Endothelial cell (in vitro differentiated cells): ENCODE measurements at regions not wholly inside any gene's neighbourhood (a gene's known extent, or its start where the extent isn't known, plus 50 kb on each side); places are given as distances from the start of the nearest gene placed in this dataset.

Experiments
- DNase-seq: peaks from one replicate; pipeline ENCODE4 v3.0.0; 2021; ENCODE audit warnings: low spot score
- H3K27ac Mint-ChIP-seq: one replicate; pipeline ENCODE4 v1.8.0; 2021; ENCODE audit warnings: mixed read lengths, inconsistent platforms; ENCODE audit not compliant: unreplicated experiment
- H3K27me3 Mint-ChIP-seq: one replicate; pipeline ENCODE4 v1.8.0; 2021; ENCODE audit warnings: mild to moderate bottlenecking, moderate library complexity, mixed read lengths, inconsistent platforms; ENCODE audit not compliant: unreplicated experiment
- H3K36me3 Mint-ChIP-seq: one replicate; pipeline ENCODE4 v1.8.0; 2021; ENCODE audit warnings: mild to moderate bottlenecking, low read depth, mixed read lengths, inconsistent platforms; ENCODE audit not compliant: unreplicated experiment
- H3K4me1 Mint-ChIP-seq: one replicate; pipeline ENCODE4 v1.8.0; 2021; ENCODE audit warnings: mild to moderate bottlenecking, mixed read lengths, inconsistent platforms; ENCODE audit not compliant: unreplicated experiment
- H3K4me3 Mint-ChIP-seq: one replicate; pipeline ENCODE4 v1.8.0; 2021; ENCODE audit warnings: mild to moderate bottlenecking, mixed read lengths, inconsistent platforms; ENCODE audit not compliant: unreplicated experiment
- H3K9me3 Mint-ChIP-seq: one replicate; pipeline ENCODE4 v1.8.0; 2021; ENCODE audit warnings: mixed read lengths, inconsistent platforms; ENCODE audit not compliant: unreplicated experiment
- TF ChIP-seq, protein P1 (sequence below): fragments of 200-600 bp; sonication (generic); IDR thresholded peaks from one replicate; pipeline ENCODE4 v1.5.0; 2021; ENCODE audit warnings: antibody characterized with exemption; ENCODE audit not compliant: unreplicated experiment

DNA sequence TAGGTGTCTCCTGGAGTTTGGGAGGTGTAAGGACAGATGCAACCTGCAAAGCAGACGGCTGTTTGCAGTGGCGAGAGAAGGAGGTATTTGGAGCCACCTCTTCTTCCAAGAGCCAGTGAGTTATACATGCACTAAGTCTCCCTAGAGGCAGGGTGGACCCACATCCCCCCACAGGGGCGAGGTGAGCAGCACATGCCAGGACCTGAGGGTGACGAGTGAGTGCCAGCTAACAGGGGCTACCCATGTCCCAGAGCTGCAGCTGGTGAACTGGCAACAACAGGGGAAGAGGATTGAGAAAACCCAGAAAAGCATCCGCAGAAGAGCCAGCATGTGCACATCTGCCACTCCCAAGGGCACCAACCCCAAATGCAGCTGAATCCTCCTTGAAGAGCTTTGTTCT, 95.1 kb downstream of the CD83 start:
- Mint-ChIP-seq H3K36me3 (no peaks in the 10 kb centered on the region), H3K9me3 (no peaks in the 10 kb centered on the region), H3K4me1 (peaks cover 11% of the 10 kb centered on the region), H3K27ac (no peak overlapping the region), H3K4me3 (no peak overlapping the region), H3K27me3 (peaks cover 5% of the 10 kb centered on the region)
- TF ChIP-seq, protein P1, sequence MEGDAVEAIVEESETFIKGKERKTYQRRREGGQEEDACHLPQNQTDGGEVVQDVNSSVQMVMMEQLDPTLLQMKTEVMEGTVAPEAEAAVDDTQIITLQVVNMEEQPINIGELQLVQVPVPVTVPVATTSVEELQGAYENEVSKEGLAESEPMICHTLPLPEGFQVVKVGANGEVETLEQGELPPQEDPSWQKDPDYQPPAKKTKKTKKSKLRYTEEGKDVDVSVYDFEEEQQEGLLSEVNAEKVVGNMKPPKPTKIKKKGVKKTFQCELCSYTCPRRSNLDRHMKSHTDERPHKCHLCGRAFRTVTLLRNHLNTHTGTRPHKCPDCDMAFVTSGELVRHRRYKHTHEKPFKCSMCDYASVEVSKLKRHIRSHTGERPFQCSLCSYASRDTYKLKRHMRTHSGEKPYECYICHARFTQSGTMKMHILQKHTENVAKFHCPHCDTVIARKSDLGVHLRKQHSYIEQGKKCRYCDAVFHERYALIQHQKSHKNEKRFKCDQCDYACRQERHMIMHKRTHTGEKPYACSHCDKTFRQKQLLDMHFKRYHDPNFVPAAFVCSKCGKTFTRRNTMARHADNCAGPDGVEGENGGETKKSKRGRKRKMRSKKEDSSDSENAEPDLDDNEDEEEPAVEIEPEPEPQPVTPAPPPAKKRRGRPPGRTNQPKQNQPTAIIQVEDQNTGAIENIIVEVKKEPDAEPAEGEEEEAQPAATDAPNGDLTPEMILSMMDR, result no peak
- DNase-seq, result no peak

DNA sequence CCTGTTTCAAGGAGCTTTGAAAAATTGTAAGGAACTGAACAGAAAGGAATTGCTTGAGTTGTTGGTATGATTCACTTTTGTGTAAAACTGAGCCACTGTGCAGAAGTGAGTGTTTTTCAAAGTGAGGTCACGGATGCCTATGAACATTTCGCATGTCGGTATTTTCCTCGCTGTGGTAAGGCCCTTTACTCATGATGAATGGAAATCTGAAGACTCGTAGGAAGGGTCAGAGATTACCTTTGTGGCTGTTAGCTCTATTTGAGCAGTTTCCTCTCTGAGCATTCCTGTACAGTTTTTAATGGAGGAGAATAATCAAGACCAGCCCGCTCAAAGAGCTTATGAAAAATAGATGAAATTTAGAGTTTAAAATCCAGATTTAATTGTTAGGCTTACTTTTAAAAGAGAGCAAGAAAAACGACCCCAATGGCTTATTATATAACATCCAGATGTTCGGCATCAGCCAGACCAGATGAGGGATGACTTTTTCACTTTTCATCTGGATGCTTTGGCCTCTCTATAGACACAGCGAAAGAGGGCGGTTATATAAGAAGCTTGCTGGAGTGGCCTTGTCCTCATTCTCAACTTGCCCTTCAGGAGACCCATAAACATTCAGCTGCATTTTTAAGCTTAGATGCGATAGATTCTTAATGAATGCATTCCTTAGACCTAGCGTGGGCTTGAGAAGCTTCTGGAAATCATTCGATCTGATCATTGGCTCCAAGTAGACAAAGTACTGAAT, 99.5 kb downstream of the CD83 start:
- Mint-ChIP-seq H3K27me3 (peaks cover 7% of the 10 kb centered on the region), H3K36me3 (no peaks in the 10 kb centered on the region), H3K4me1 (peaks cover under 1% of the 10 kb centered on the region), H3K27ac (no peak overlapping the region), H3K4me3 (no peak overlapping the region), H3K9me3 (no peaks in the 10 kb centered on the region)
- DNase-seq, result no peak
- TF ChIP-seq, protein P1, result no peak

DNA sequence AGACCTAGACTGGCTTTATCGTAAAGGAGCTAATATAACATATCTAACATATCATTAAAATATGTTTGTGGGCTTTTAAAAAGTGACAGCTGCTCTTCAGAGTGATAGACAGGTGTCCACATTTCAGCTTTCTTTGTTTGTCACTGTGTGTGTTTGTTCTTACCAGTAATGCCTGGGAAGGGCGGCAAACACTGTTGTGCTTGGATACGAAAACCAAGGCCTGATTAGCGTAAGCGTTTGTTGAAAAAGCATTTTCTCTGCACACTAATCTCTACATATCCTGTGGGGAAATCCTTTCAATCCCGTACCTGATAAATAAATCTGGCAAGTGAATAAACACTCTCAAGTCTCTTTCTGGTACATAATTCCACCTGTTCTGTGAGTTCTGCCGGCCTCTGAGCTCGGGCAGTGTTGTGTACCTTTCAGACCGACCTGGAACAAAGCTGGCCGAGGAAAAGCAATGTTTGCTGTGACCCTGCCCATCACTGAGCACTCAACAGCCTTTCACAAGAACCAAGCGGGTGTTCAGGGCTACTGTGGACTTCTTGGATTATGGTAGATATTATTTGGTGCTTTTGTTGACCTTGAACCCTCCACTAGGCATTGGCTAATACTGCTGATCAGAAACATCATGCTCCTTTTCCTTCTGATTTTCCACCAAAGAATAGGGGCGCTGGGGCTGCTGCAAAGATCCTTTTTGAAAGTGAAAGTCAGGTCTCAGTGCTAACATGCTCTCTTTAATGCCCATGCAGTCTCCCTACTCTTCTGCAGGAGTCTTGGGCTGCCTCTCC, 100.4 kb downstream of the CD83 start:
- Mint-ChIP-seq H3K36me3 (no peaks in the 10 kb centered on the region), H3K27me3 (peaks cover 9% of the 10 kb centered on the region), H3K4me3 (no peak overlapping the region), H3K9me3 (no peaks in the 10 kb centered on the region), H3K4me1 (no peaks in the 10 kb centered on the region), H3K27ac (no peak overlapping the region)
- DNase-seq, result no peak
- TF ChIP-seq, protein P1, result no peak

- Mint-ChIP-seq H3K27me3 (peaks cover 9% of the 10 kb centered on the region), H3K36me3 (no peaks in the 10 kb centered on the region), H3K27ac (no peak overlapping the region), H3K9me3 (no peaks in the 10 kb centered on the region), H3K4me1 (no peaks in the 10 kb centered on the region), H3K4me3 (no peak overlapping the region)
- no peak for DNase-seq
- TF ChIP-seq, protein P1, result no peak
These were observed 100.9 kb downstream of the CD83 start for GRCh38 chr6:14218519-14218800.
